GM23338 (cell line): ENCODE measurements at regions not wholly inside any gene's neighbourhood (a gene's known extent, or its start where the extent isn't known, plus 50 kb on each side); places are given as distances from the start of the nearest gene placed in this dataset.

Source experiments
- ATAC-seq: fragments of 200-7000 bp; cut with Tn5 transposase; 3 replicates; pipeline ENCODE4 v1.9.1; 2020
- DNase-seq: peaks from one replicate; pipeline ENCODE4 v3.0.0-alpha.2; 2015; ENCODE audit warnings: low spot score
- H2AFZ ChIP-seq: fragments of 200-600 bp; sonication (generic); 2 replicates; pipeline ENCODE4 v1.8.0; 2016; ENCODE audit warnings: antibody characterized with exemption, mild to moderate bottlenecking, moderate library complexity
- H3F3A ChIP-seq: fragments of 200-600 bp; sonication (generic); replicated peaks from 2 replicates; pipeline ENCODE4 v1.8.0; 2017; ENCODE audit warnings: antibody characterized with exemption, mixed run types, low read depth
- H3K27ac ChIP-seq: fragments of 200-600 bp; sonication (generic); 2 replicates; pipeline ENCODE4 v1.6.1; 2016; ENCODE audit warnings: low read depth
- H3K27me3 ChIP-seq: fragments of 200-600 bp; sonication (generic); 2 replicates; pipeline ENCODE4 v1.8.0; 2016; ENCODE audit warnings: mild to moderate bottlenecking, mixed run types, moderate library complexity; ENCODE audit not compliant: insufficient read depth
- H3K36me3 ChIP-seq: fragments of 200-600 bp; sonication (generic); 2 replicates; pipeline ENCODE4 v1.8.0; 2016; ENCODE audit warnings: mild to moderate bottlenecking; ENCODE audit not compliant: insufficient read depth
- H3K4me1 ChIP-seq: fragments of 200-600 bp; sonication (generic); 2 replicates; pipeline ENCODE4 v1.8.0; 2016; ENCODE audit warnings: mild to moderate bottlenecking, moderate library complexity; ENCODE audit not compliant: insufficient read depth
- H3K4me2 ChIP-seq: fragments of 200-600 bp; sonication (generic); 2 replicates; pipeline ENCODE4 v1.7.1; 2017; ENCODE audit warnings: mixed run types
- H3K4me3 ChIP-seq: fragments of 200-600 bp; sonication (generic); 2 replicates; pipeline ENCODE4 v1.6.1; 2016; ENCODE audit warnings: mixed run types
- H3K79me2 ChIP-seq: fragments of 200-600 bp; sonication (generic); replicated peaks from 2 replicates; pipeline ENCODE4 v1.8.0; 2017; ENCODE audit warnings: mild to moderate bottlenecking; ENCODE audit not compliant: insufficient read depth
- H3K9me2 ChIP-seq: fragments of 200-600 bp; sonication (generic); 2 replicates; pipeline ENCODE4 v1.8.0; 2017; ENCODE audit not compliant: insufficient read depth
- H4K20me1 ChIP-seq: fragments of 200-600 bp; sonication (generic); replicated peaks from 2 replicates; pipeline ENCODE4 v1.8.0; 2017; ENCODE audit warnings: mild to moderate bottlenecking; ENCODE audit not compliant: insufficient read depth
- H3K27ac Mint-ChIP-seq: 2 replicates; pipeline ENCODE4 v1.8.0; 2020; ENCODE audit warnings: inconsistent platforms, mild to moderate bottlenecking, moderate library complexity, mixed read lengths
- H3K27me3 Mint-ChIP-seq: 3 replicates; pipeline ENCODE4 v1.8.0; 2022; ENCODE audit warnings: low read depth, mild to moderate bottlenecking, moderate library complexity, mixed read lengths, inconsistent platforms; ENCODE audit not compliant: insufficient read depth, poor library complexity
- H3K36me3 Mint-ChIP-seq: 3 replicates; pipeline ENCODE4 v1.8.0; 2021; ENCODE audit warnings: low read depth, mild to moderate bottlenecking, inconsistent platforms, moderate library complexity, mixed read lengths
- H3K4me1 Mint-ChIP-seq: 3 replicates; pipeline ENCODE4 v1.8.0; 2020; ENCODE audit warnings: mild to moderate bottlenecking, inconsistent platforms, mixed read lengths
- H3K4me3 Mint-ChIP-seq: 3 replicates; pipeline ENCODE4 v1.8.0; 2021; ENCODE audit warnings: moderate library complexity, mild to moderate bottlenecking, inconsistent platforms, mixed read lengths
- H3K9me3 Mint-ChIP-seq: 3 replicates; pipeline ENCODE4 v1.8.0; 2020; ENCODE audit warnings: moderate library complexity, mild to moderate bottlenecking, inconsistent platforms, mixed read lengths
- CREB1 ChIP-seq: fragments of 250-450 bp; sonication (Bioruptor Pico); IDR thresholded peaks from 2 replicates; pipeline ENCODE4 v1.5.0; 2020; ENCODE audit warnings: low read depth, mild to moderate bottlenecking, moderate library complexity
- CTCF ChIP-seq, 2 experiments: fragments of 200-600 bp in 1 of 2; sonication (generic) in 1 of 2; conservative IDR thresholded peaks; 2 replicates each; pipeline versions ENCODE4 v1.5.1 to v1.6.1; 2016 to 2017; ENCODE audit warnings: antibody characterized with exemption in 2 of 2, low read depth in 2 of 2, mild to moderate bottlenecking in 2 of 2, moderate library complexity in 1 of 2
- EZH2 ChIP-seq: fragments of 200-600 bp; sonication (generic); IDR thresholded peaks from one replicate; pipeline ENCODE4 v1.8.0; 2017; ENCODE audit warnings: antibody characterized with exemption, mild to moderate bottlenecking, low read depth; ENCODE audit not compliant: unreplicated experiment
- EZH2phosphoT487 ChIP-seq: fragments of 200-600 bp; sonication (generic); IDR thresholded peaks from one replicate; pipeline ENCODE4 v1.8.1; 2018; ENCODE audit warnings: antibody characterized with exemption; ENCODE audit not compliant: unreplicated experiment
- JUNB ChIP-seq: IDR thresholded peaks from one replicate; pipeline ENCODE4 v1.6.1; 2016; ENCODE audit warnings: antibody characterized with exemption; ENCODE audit not compliant: unreplicated experiment
- NANOG ChIP-seq: IDR thresholded peaks from 2 replicates; pipeline ENCODE4 v1.6.1; 2016; ENCODE audit warnings: antibody characterized with exemption, borderline replicate concordance
- POLR2AphosphoS5 ChIP-seq: IDR thresholded peaks from 2 replicates; pipeline ENCODE4 v1.6.1; 2016; ENCODE audit warnings: antibody characterized with exemption, low read depth
- STAT1 ChIP-seq: IDR thresholded peaks from one replicate; pipeline ENCODE4 v1.6.1; 2016; ENCODE audit warnings: antibody characterized with exemption; ENCODE audit not compliant: unreplicated experiment
- ZNF114 ChIP-seq: fragments of 250-450 bp; sonication (Bioruptor Pico); IDR thresholded peaks from 2 replicates; pipeline ENCODE4 v1.5.0; 2020; ENCODE audit warnings: mild to moderate bottlenecking, moderate library complexity
- ZNF331 ChIP-seq: fragments of 250-450 bp; sonication (Bioruptor Pico); IDR thresholded peaks from 2 replicates; pipeline ENCODE4 v1.5.0; 2020; ENCODE audit warnings: low read depth, mild to moderate bottlenecking, moderate library complexity
- ZNF462 ChIP-seq: fragments of 250-450 bp; sonication (Bioruptor Pico); IDR thresholded peaks from 2 replicates; pipeline ENCODE4 v1.5.0; 2020; ENCODE audit warnings: mild to moderate bottlenecking, moderate library complexity
- TF ChIP-seq, protein P1 (sequence below): IDR thresholded peaks from 2 replicates; pipeline ENCODE4 v1.6.1; 2016; ENCODE audit warnings: antibody characterized with exemption
- TF ChIP-seq, protein P2 (sequence below): IDR thresholded peaks from one replicate; pipeline ENCODE4 v1.6.1; 2018; ENCODE audit warnings: antibody characterized with exemption; ENCODE audit not compliant: unreplicated experiment

- no peaks in the 10 kb centered on the region for H3K4me1 ChIP-seq
- ATAC-seq (no peak), DNase-seq (no peak)
- Mint-ChIP-seq H3K4me3 (no peak overlapping the region), H3K4me1 (no peaks in the 10 kb centered on the region), H3K27ac (no peak overlapping the region; the same call in 1 of the 2 replicates), H3K9me3 (no peaks in the 10 kb centered on the region), H3K27me3 (no peaks in the 10 kb centered on the region), H3K36me3 (no peaks in the 10 kb centered on the region)
- TF ChIP-seq NANOG (no peak), JUNB (no peak), STAT1 (no peak), ZNF114 (no peak), EZH2phosphoT487 (no peak), CTCF (conservative IDR thresholded peaks at IDR 0.05; ENCODE audit: low read depth in 2 of 2) (no peak), ZNF462 (CRISPR knock-in tag) (no peak), CREB1 (CRISPR knock-in tag) (no peak), ZNF331 (no peak), POLR2AphosphoS5 (no peak), EZH2 (no peak)
- TF ChIP-seq, protein P1, sequence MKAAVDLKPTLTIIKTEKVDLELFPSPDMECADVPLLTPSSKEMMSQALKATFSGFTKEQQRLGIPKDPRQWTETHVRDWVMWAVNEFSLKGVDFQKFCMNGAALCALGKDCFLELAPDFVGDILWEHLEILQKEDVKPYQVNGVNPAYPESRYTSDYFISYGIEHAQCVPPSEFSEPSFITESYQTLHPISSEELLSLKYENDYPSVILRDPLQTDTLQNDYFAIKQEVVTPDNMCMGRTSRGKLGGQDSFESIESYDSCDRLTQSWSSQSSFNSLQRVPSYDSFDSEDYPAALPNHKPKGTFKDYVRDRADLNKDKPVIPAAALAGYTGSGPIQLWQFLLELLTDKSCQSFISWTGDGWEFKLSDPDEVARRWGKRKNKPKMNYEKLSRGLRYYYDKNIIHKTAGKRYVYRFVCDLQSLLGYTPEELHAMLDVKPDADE, result no peak
- TF ChIP-seq, protein P2, sequence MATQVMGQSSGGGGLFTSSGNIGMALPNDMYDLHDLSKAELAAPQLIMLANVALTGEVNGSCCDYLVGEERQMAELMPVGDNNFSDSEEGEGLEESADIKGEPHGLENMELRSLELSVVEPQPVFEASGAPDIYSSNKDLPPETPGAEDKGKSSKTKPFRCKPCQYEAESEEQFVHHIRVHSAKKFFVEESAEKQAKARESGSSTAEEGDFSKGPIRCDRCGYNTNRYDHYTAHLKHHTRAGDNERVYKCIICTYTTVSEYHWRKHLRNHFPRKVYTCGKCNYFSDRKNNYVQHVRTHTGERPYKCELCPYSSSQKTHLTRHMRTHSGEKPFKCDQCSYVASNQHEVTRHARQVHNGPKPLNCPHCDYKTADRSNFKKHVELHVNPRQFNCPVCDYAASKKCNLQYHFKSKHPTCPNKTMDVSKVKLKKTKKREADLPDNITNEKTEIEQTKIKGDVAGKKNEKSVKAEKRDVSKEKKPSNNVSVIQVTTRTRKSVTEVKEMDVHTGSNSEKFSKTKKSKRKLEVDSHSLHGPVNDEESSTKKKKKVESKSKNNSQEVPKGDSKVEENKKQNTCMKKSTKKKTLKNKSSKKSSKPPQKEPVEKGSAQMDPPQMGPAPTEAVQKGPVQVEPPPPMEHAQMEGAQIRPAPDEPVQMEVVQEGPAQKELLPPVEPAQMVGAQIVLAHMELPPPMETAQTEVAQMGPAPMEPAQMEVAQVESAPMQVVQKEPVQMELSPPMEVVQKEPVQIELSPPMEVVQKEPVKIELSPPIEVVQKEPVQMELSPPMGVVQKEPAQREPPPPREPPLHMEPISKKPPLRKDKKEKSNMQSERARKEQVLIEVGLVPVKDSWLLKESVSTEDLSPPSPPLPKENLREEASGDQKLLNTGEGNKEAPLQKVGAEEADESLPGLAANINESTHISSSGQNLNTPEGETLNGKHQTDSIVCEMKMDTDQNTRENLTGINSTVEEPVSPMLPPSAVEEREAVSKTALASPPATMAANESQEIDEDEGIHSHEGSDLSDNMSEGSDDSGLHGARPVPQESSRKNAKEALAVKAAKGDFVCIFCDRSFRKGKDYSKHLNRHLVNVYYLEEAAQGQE, result no peak
- no peaks in the 10 kb centered on the region for H4K20me1 ChIP-seq
- H3F3A ChIP-seq, result no peaks in the 10 kb centered on the region
- H3K4me3 ChIP-seq, result no peak overlapping the region
- H3K4me2 ChIP-seq, result no peak overlapping the region
- H3K27ac ChIP-seq, result no peak overlapping the region
- H3K27me3 ChIP-seq, result no peaks in the 10 kb centered on the region
- H2AFZ ChIP-seq, result no peak overlapping the region
- H3K79me2 ChIP-seq, result no peaks in the 10 kb centered on the region
- H3K9me2 ChIP-seq, result no peaks in the 10 kb centered on the region
- no peaks in the 10 kb centered on the region for H3K36me3 ChIP-seq
These were observed 262.0 kb downstream of the BTBD3 start for GRCh38 chr20:12179692-12180091.
